ENCODE measurements at regions not wholly inside any gene's neighbourhood (a gene's known extent, or its start where the extent isn't known, plus 50 kb on each side); places are given as distances from the start of the nearest gene placed in this dataset.

- Histone ChIP-seq H3K27me3 (ENCODE audit: control insufficient read depth, insufficient read depth, low read length) (no peaks in the 10 kb centered on the region), H2AK5ac (ENCODE audit: low read depth, low read length) (no peak overlapping the region), H4K5ac (ENCODE audit: low read depth, low read length) (no peak overlapping the region), H3K4me3 (ENCODE audit: insufficient read depth, low read depth, low read length) (no peak overlapping the region), H3K18ac (ENCODE audit: low read depth, low read length) (no peak overlapping the region), H3K14ac (replicated peaks; ENCODE audit: low read depth, low read length) (no peak overlapping the region), H3K4me1 (ENCODE audit: control insufficient read depth, insufficient read depth, low read length) (no peaks in the 10 kb centered on the region), H2BK5ac (ENCODE audit: low read depth, low read length, poor library complexity, severe bottlenecking) (no peak overlapping the region), H2BK15ac (ENCODE audit: low read depth, low read length) (no peak overlapping the region), H3K36me3 (ENCODE audit: control insufficient read depth, insufficient read depth, low read length) (no peaks in the 10 kb centered on the region), H3K9me3 (ENCODE audit: control insufficient read depth, insufficient read depth, low read length) (peaks cover 2% of the 10 kb centered on the region; the same call in 1 of the 2 replicates), H3K27ac (ENCODE audit: insufficient read depth, low read length) (no peak overlapping the region), H4K20me1 (ENCODE audit: insufficient read depth, low read length) (no peaks in the 10 kb centered on the region), H2BK120ac (ENCODE audit: low read depth, low read length) (no peak overlapping the region), H4K91ac (ENCODE audit: insufficient read depth, low read depth, low read length) (no peak overlapping the region), H3K9ac (ENCODE audit: low read depth, low read length) (no peak overlapping the region), H4K8ac (ENCODE audit: low read depth in 2 of 2, low read length in 2 of 2) (no peak overlapping the region), H3K23ac (ENCODE audit: low read depth, low read length) (no peak overlapping the region), H2BK20ac (ENCODE audit: low read depth, low read length) (no peak overlapping the region), H3K79me1 (ENCODE audit: low read depth in 1 of 2, low read length in 2 of 2) (no peaks in the 10 kb centered on the region), H3K56ac (ENCODE audit: extremely low read depth, insufficient read depth, low read length) (no peak overlapping the region), H2AFZ (replicated peaks; ENCODE audit: low read length, poor library complexity) (no peak overlapping the region), H3K4ac (ENCODE audit: low read depth, low read length) (no peak overlapping the region), H2AK9ac (replicated peaks; ENCODE audit: low read depth, low read length, poor library complexity) (no peak overlapping the region), H3K4me2 (ENCODE audit: low read depth, low read length) (no peak overlapping the region), H3K9me1 (ENCODE audit: insufficient read depth, low read length) (no peaks in the 10 kb centered on the region)
- in situ Hi-C loops (cut with MboI; ENCODE audit: low sequenced_read_pairs) = no loop called here
- WGBS, 2 experiments (ENCODE audit: extremely low coverage in 2 of 2, insufficient read length in 1 of 2) = 21% methylated on average over 3 of the region's 3 CpGs; no CpG with 5 or more reads in 1 of the 2 experiments
- intact Hi-C loops (cut with micrococcal nuclease) = no loop called here
- ATAC-seq (ENCODE audit: low read depth) (no peak), DNase-seq (no peak)
- POLR2A ChIA-PET (ENCODE audit: unreplicated experiment) = no interaction called here
- CTCF ChIA-PET = no interaction called here
- dilution Hi-C loops (cut with HindIII; ENCODE audit: low sequenced_read_pairs, unreplicated experiment) = no loop called here
- BruUV-seq (replicated peaks) = no TSS peak
- TF ChIP-seq NFE2L2 (IDR thresholded peaks at IDR 0.05; ENCODE audit: low read depth, low read length) (no peak), RFX5 (IDR thresholded peaks at IDR 0.05; ENCODE audit: low read depth, low read length) (no peak), MAFK (IDR thresholded peaks at IDR 0.05; ENCODE audit: low read depth, low read length) (no peak), CTCF (conservative IDR thresholded peaks at IDR 0.05; ENCODE audit: low read depth, low read length) (no peak), BHLHE40 (IDR thresholded peaks at IDR 0.05; ENCODE audit: low read depth, low read length) (no peak), RAD21 (IDR thresholded peaks at IDR 0.05; ENCODE audit: low read length) (no peak), USF2 (IDR thresholded peaks at IDR 0.05; ENCODE audit: low read depth, low read length) (no peak), FOS (IDR thresholded peaks at IDR 0.05; ENCODE audit: low read depth, low read length) (no peak), MXI1 (IDR thresholded peaks at IDR 0.05; ENCODE audit: borderline replicate concordance, low read depth, low read length) (no peak), MAZ (IDR thresholded peaks at IDR 0.05; ENCODE audit: borderline replicate concordance, low read depth, low read length) (no peak), CEBPB (IDR thresholded peaks at IDR 0.05; ENCODE audit: low read depth, low read length) (no peak), RCOR1 (IDR thresholded peaks at IDR 0.05; ENCODE audit: insufficient replicate concordance, low read length) (no peak), SMC3 (IDR thresholded peaks at IDR 0.05; ENCODE audit: low read depth, low read length) (no peak), POLR2A (IDR thresholded peaks at IDR 0.05; ENCODE audit: low read depth, low read length) (no peak), CHD1 (IDR thresholded peaks at IDR 0.05; ENCODE audit: low read depth, low read length) (no peak), ELK1 (IDR thresholded peaks at IDR 0.05; ENCODE audit: borderline replicate concordance, low read depth, low read length) (no peak)
These were observed 148.7 kb downstream of the PTCHD1 start for GRCh38 chrX:23483396-23483795.
